Heart left ventricle (tissue), 13 donors: ENCODE measurements at regions not wholly inside any gene's neighbourhood (a gene's known extent, or its start where the extent isn't known, plus 50 kb on each side); places are given as distances from the start of the nearest gene placed in this dataset.

ENCODE experiments used
- CTCF ChIP-seq, 12 donors: fragments of 200-600 bp; sonication (generic) in 4 of 12; IDR thresholded peaks; one replicate each; pipeline versions ENCODE4 v1.5.0 to v1.8.0; 2018 to 2022; ENCODE audit warnings: antibody characterized with exemption in 12 of 12, mild to moderate bottlenecking in 5 of 12
- POLR2A ChIP-seq, 2 donors: fragments of 450-650 bp; IDR thresholded peaks; one replicate each; pipeline ENCODE4 v1.6.1; 2017; ENCODE audit warnings: antibody characterized with exemption in 2 of 2, mild to moderate bottlenecking in 2 of 2, moderate library complexity in 2 of 2
- donor health status: ischemic (EF 13 %, LVEDD 7.1; RV severe dilation, severe dysfunction).
- donor health status: DM: no; HTN: yes; CAD: no.
- donor health status: DM: no; HTN: no; CAD: no.
- donor health status: ischemic (EF 25% LVEDD 6.9; RV normal size, moderate dysfunction).
- donor health status: ischemic (EF 25% LVEDD 5.7; RV mildly dilated, moderate dysfunction).
- donor health status: ischemic (EF 35%, LVEDD 5.7; RV mildly dilated, moderate dysfunction).
- donor health status: nonischemic (EF 11% LVEDD 7.7; RV severe dilation, severe dysfunction).
- donor health status: DM: yes; HTN: yes; CAD: no.
- donor health status: PGD.
- donor health status: ischemic (EF 29% LVEDD 5.4; RV normal size, mild dysfunction).
- donor health status: nonischemic (EF 23%, LVEDD 6.1; RV moderate dilation, normal function).

GRCh38 chr5:176744584-176744965, 65.8 kb upstream of the UNC5A start:
- TF ChIP-seq CTCF (IDR thresholded peaks at IDR 0.05), result peak in 3 of 12 donors; percentile 8 to 13 (median 12)
- no peak for TF ChIP-seq POLR2A (IDR thresholded peaks at IDR 0.05)
